GM23338 (cell line): ENCODE measurements at regions not wholly inside any gene's neighbourhood (a gene's known extent, or its start where the extent isn't known, plus 50 kb on each side); places are given as distances from the start of the nearest gene placed in this dataset.

ENCODE experiments used
- ATAC-seq: fragments of 200-7000 bp; cut with Tn5 transposase; 3 replicates; pipeline ENCODE4 v1.9.1; 2020
- DNase-seq: peaks from one replicate; pipeline ENCODE4 v3.0.0-alpha.2; 2015; ENCODE audit warnings: low spot score
- H2AFZ ChIP-seq: fragments of 200-600 bp; sonication (generic); 2 replicates; pipeline ENCODE4 v1.8.0; 2016; ENCODE audit warnings: antibody characterized with exemption, mild to moderate bottlenecking, moderate library complexity
- H3F3A ChIP-seq: fragments of 200-600 bp; sonication (generic); replicated peaks from 2 replicates; pipeline ENCODE4 v1.8.0; 2017; ENCODE audit warnings: antibody characterized with exemption, mixed run types, low read depth
- H3K27ac ChIP-seq: fragments of 200-600 bp; sonication (generic); 2 replicates; pipeline ENCODE4 v1.6.1; 2016; ENCODE audit warnings: low read depth
- H3K27me3 ChIP-seq: fragments of 200-600 bp; sonication (generic); 2 replicates; pipeline ENCODE4 v1.8.0; 2016; ENCODE audit warnings: mild to moderate bottlenecking, mixed run types, moderate library complexity; ENCODE audit not compliant: insufficient read depth
- H3K36me3 ChIP-seq: fragments of 200-600 bp; sonication (generic); 2 replicates; pipeline ENCODE4 v1.8.0; 2016; ENCODE audit warnings: mild to moderate bottlenecking; ENCODE audit not compliant: insufficient read depth
- H3K4me1 ChIP-seq: fragments of 200-600 bp; sonication (generic); 2 replicates; pipeline ENCODE4 v1.8.0; 2016; ENCODE audit warnings: mild to moderate bottlenecking, moderate library complexity; ENCODE audit not compliant: insufficient read depth
- H3K4me2 ChIP-seq: fragments of 200-600 bp; sonication (generic); 2 replicates; pipeline ENCODE4 v1.7.1; 2017; ENCODE audit warnings: mixed run types
- H3K4me3 ChIP-seq: fragments of 200-600 bp; sonication (generic); 2 replicates; pipeline ENCODE4 v1.6.1; 2016; ENCODE audit warnings: mixed run types
- H3K79me2 ChIP-seq: fragments of 200-600 bp; sonication (generic); replicated peaks from 2 replicates; pipeline ENCODE4 v1.8.0; 2017; ENCODE audit warnings: mild to moderate bottlenecking; ENCODE audit not compliant: insufficient read depth
- H3K9me2 ChIP-seq: fragments of 200-600 bp; sonication (generic); 2 replicates; pipeline ENCODE4 v1.8.0; 2017; ENCODE audit not compliant: insufficient read depth
- H4K20me1 ChIP-seq: fragments of 200-600 bp; sonication (generic); replicated peaks from 2 replicates; pipeline ENCODE4 v1.8.0; 2017; ENCODE audit warnings: mild to moderate bottlenecking; ENCODE audit not compliant: insufficient read depth
- H3K27ac Mint-ChIP-seq: 2 replicates; pipeline ENCODE4 v1.8.0; 2020; ENCODE audit warnings: inconsistent platforms, mild to moderate bottlenecking, moderate library complexity, mixed read lengths
- H3K27me3 Mint-ChIP-seq: 3 replicates; pipeline ENCODE4 v1.8.0; 2022; ENCODE audit warnings: low read depth, mild to moderate bottlenecking, moderate library complexity, mixed read lengths, inconsistent platforms; ENCODE audit not compliant: insufficient read depth, poor library complexity
- H3K36me3 Mint-ChIP-seq: 3 replicates; pipeline ENCODE4 v1.8.0; 2021; ENCODE audit warnings: low read depth, mild to moderate bottlenecking, inconsistent platforms, moderate library complexity, mixed read lengths
- H3K4me1 Mint-ChIP-seq: 3 replicates; pipeline ENCODE4 v1.8.0; 2020; ENCODE audit warnings: mild to moderate bottlenecking, inconsistent platforms, mixed read lengths
- H3K4me3 Mint-ChIP-seq: 3 replicates; pipeline ENCODE4 v1.8.0; 2021; ENCODE audit warnings: moderate library complexity, mild to moderate bottlenecking, inconsistent platforms, mixed read lengths
- H3K9me3 Mint-ChIP-seq: 3 replicates; pipeline ENCODE4 v1.8.0; 2020; ENCODE audit warnings: moderate library complexity, mild to moderate bottlenecking, inconsistent platforms, mixed read lengths
- CTCF ChIP-seq, 2 experiments: fragments of 200-600 bp in 1 of 2; sonication (generic) in 1 of 2; conservative IDR thresholded peaks; 2 replicates each; pipeline versions ENCODE4 v1.5.1 to v1.6.1; 2016 to 2017; ENCODE audit warnings: antibody characterized with exemption in 2 of 2, low read depth in 2 of 2, mild to moderate bottlenecking in 2 of 2, moderate library complexity in 1 of 2
- ETS1 ChIP-seq: IDR thresholded peaks from 2 replicates; pipeline ENCODE4 v1.6.1; 2016; ENCODE audit warnings: antibody characterized with exemption
- EZH2 ChIP-seq: fragments of 200-600 bp; sonication (generic); IDR thresholded peaks from one replicate; pipeline ENCODE4 v1.8.0; 2017; ENCODE audit warnings: antibody characterized with exemption, mild to moderate bottlenecking, low read depth; ENCODE audit not compliant: unreplicated experiment
- EZH2phosphoT487 ChIP-seq: fragments of 200-600 bp; sonication (generic); IDR thresholded peaks from one replicate; pipeline ENCODE4 v1.8.1; 2018; ENCODE audit warnings: antibody characterized with exemption; ENCODE audit not compliant: unreplicated experiment
- JUNB ChIP-seq: IDR thresholded peaks from one replicate; pipeline ENCODE4 v1.6.1; 2016; ENCODE audit warnings: antibody characterized with exemption; ENCODE audit not compliant: unreplicated experiment
- POLR2AphosphoS5 ChIP-seq: IDR thresholded peaks from 2 replicates; pipeline ENCODE4 v1.6.1; 2016; ENCODE audit warnings: antibody characterized with exemption, low read depth
- REST ChIP-seq: IDR thresholded peaks from one replicate; pipeline ENCODE4 v1.6.1; 2018; ENCODE audit warnings: antibody characterized with exemption; ENCODE audit not compliant: unreplicated experiment
- STAT1 ChIP-seq: IDR thresholded peaks from one replicate; pipeline ENCODE4 v1.6.1; 2016; ENCODE audit warnings: antibody characterized with exemption; ENCODE audit not compliant: unreplicated experiment
- ZNF114 ChIP-seq: fragments of 250-450 bp; sonication (Bioruptor Pico); IDR thresholded peaks from 2 replicates; pipeline ENCODE4 v1.5.0; 2020; ENCODE audit warnings: mild to moderate bottlenecking, moderate library complexity
- ZNF331 ChIP-seq: fragments of 250-450 bp; sonication (Bioruptor Pico); IDR thresholded peaks from 2 replicates; pipeline ENCODE4 v1.5.0; 2020; ENCODE audit warnings: low read depth, mild to moderate bottlenecking, moderate library complexity
- ZNF462 ChIP-seq: fragments of 250-450 bp; sonication (Bioruptor Pico); IDR thresholded peaks from 2 replicates; pipeline ENCODE4 v1.5.0; 2020; ENCODE audit warnings: mild to moderate bottlenecking, moderate library complexity

- TF ChIP-seq ZNF462 (CRISPR knock-in tag) (no peak), EZH2 (no peak), JUNB (no peak)
Observed at GRCh38 chr5:97937846-97938245, 754.8 kb upstream of the RIOK2 start (continued).

- H3K27me3 Mint-ChIP-seq, result no peaks in the 10 kb centered on the region
- TF ChIP-seq EZH2 (no peak), ETS1 (no peak), POLR2AphosphoS5 (no peak), ZNF114 (no peak), STAT1 (no peak), JUNB (no peak), ZNF331 (CRISPR knock-in tag) (no peak), EZH2phosphoT487 (no peak), REST (no peak), CTCF (conservative IDR thresholded peaks at IDR 0.05; ENCODE audit: low read depth in 2 of 2) (no peak)
Observed at GRCh38 chr5:97943036-97943435, 760.0 kb upstream of the RIOK2 start.

More at GRCh38 chr5:97943036-97943435, 760.0 kb upstream of the RIOK2 start:
- Histone ChIP-seq H2AFZ (no peak overlapping the region), H3K4me1 (no peaks in the 10 kb centered on the region), H3K27me3 (no peaks in the 10 kb centered on the region), H3K4me2 (no peak overlapping the region), H3K79me2 (no peaks in the 10 kb centered on the region), H4K20me1 (no peaks in the 10 kb centered on the region), H3K36me3 (no peaks in the 10 kb centered on the region), H3K9me2 (peaks cover 4% of the 10 kb centered on the region; the same call in 1 of the 2 replicates), H3K27ac (no peak overlapping the region), H3K4me3 (no peak overlapping the region), H3F3A (no peaks in the 10 kb centered on the region)
- no peaks in the 10 kb centered on the region for H3K4me1 Mint-ChIP-seq
- peaks cover under 1% of the 10 kb centered on the region; the same call in 2 of the 3 replicates for H3K9me3 Mint-ChIP-seq
- DNase-seq (peak; percentile 5), ATAC-seq (no peak)
- H3K27ac Mint-ChIP-seq, result no peak overlapping the region
- no peaks in the 10 kb centered on the region for H3K36me3 Mint-ChIP-seq
- H3K4me3 Mint-ChIP-seq, result no peak overlapping the region
